ENCODE measurements at regions not wholly inside any gene's neighbourhood (a gene's known extent, or its start where the extent isn't known, plus 50 kb on each side); places are given as distances from the start of the nearest gene placed in this dataset.

DNA sequence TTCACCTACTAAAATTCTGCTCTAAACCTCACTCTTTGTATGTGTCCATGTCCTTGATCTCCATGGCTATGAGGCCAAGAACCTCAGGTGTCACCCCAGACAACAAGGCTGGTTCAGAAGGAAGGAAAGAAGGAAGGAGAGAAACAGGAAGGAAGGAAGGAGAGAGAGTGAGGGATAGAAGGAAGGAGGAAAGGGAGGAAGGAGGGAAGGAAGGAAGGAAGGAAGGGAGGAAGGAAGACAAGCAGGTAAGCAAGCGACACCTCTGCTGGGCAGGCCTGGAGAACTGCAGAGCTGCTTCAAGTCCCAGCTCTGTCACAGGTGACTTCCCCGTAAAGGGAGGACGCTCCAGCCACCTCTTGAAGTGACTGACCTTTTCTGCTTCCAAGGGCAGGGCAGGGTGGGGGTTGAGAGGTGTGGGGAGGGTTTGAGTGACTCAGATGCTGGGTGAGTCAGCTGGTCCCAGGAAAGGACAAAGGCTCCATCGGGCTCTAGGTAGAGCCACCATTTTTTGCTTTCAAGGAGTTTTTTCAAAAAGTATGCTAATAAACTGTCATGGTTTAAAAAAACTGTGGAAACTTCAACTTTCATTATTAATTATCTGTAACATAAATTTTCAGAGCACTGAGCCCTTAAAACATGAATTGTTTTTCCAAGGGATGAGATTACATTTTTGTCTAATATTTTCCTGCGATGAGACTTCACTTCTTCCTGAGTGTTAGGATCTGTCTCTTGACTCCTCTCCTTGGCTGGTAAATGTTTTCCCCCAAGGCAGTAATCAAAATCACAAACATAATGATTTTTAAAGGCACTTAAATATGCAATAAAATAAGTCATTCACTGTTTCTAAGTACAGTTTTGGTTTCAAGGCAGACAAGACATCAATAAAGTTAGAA lies 90.1 kb upstream of the L3MBTL4 start:
- H3K9me3 Mint-ChIP-seq = peaks cover 0 to 17% (median 7%) of the 10 kb centered on the region in 5 donors
- H3K27ac ChIP-seq (ENCODE audit: low read depth, low read length) = no peak overlapping the region
- no peak overlapping the region for H3K4me3 ChIP-seq (ENCODE audit: low read length)
- DNase-seq = no peak
- H3K36me3 Mint-ChIP-seq = no peaks in the 10 kb centered on the region
- H3K27me3 Mint-ChIP-seq = no peaks in the 10 kb centered on the region
- no peaks in the 10 kb centered on the region for H3K4me1 ChIP-seq (ENCODE audit: insufficient read depth, low read length)
- H3K4me3 Mint-ChIP-seq = no peak overlapping the region
- no peaks in the 10 kb centered on the region for H3K4me1 Mint-ChIP-seq
- no peak overlapping the region for H3K27ac Mint-ChIP-seq
- no peaks in the 10 kb centered on the region for H3K36me3 ChIP-seq (ENCODE audit: insufficient read depth, low read length)
- ChIA-PET CTCF (no interaction called here), POLR2A (no interaction called here)
- no peaks in the 10 kb centered on the region for H3K27me3 ChIP-seq (ENCODE audit: insufficient read depth, low read length, poor library complexity, severe bottlenecking)
- no peaks in the 10 kb centered on the region for H3K9me3 ChIP-seq (ENCODE audit: low read length)

DNA sequence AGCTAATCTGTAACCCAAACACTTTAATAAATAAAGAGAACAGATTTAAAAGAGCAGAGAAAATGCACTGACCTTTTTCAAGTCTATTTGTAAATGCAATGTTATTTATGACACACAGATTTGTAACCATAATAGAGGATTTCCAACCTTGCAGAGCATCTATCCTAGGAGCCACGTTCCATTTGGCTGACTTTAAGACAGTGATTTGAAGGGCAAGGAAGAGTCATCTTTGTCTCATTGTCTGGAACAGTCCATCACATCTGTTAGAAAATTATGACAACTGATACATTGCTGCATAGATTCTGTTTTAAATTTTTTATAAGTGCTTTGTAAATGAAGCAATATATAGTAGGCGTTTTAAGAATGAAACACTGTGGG lies 90.8 kb upstream of the L3MBTL4 start:
- no peak for DNase-seq
- Histone ChIP-seq H3K9me3 (ENCODE audit: low read length) (no peaks in the 10 kb centered on the region), H3K4me1 (ENCODE audit: insufficient read depth, low read length) (no peaks in the 10 kb centered on the region), H3K4me3 (ENCODE audit: low read length) (no peak overlapping the region), H3K36me3 (ENCODE audit: insufficient read depth, low read length) (no peaks in the 10 kb centered on the region), H3K27ac (ENCODE audit: low read depth, low read length) (no peak overlapping the region), H3K27me3 (ENCODE audit: insufficient read depth, low read length, poor library complexity, severe bottlenecking) (no peaks in the 10 kb centered on the region)
- Mint-ChIP-seq H3K9me3 (peaks cover 0 to 17% (median 7%) of the 10 kb centered on the region in 5 donors), H3K27ac (no peak overlapping the region), H3K4me1 (no peaks in the 10 kb centered on the region), H3K36me3 (no peaks in the 10 kb centered on the region), H3K27me3 (no peaks in the 10 kb centered on the region), H3K4me3 (no peak overlapping the region)
- ChIA-PET POLR2A (no interaction called here), CTCF (no interaction called here)

DNA sequence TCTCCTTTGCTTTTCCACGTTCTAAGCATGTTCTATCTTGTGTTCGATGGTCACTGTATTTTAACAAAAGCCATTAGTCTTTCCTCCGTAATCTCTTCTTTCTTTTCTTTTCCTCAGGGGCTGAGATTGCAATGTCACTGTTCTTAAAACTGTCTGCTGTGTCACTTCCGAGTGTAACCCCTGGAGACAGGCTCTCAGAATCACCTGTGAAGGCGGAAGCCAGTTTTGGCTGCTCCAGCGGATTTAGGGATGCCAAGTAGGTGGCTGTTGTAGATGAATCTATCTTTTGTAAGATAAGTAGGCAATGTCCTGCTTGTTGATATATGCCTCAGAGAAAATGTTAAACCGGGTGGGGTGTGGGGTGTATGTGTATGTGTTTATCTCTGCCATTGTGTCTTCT lies 94.7 kb upstream of the L3MBTL4 start:
- Mint-ChIP-seq H3K27me3 (no peaks in the 10 kb centered on the region), H3K9me3 (peaks cover 0 to 15% (median 10%) of the 10 kb centered on the region in 5 donors), H3K36me3 (no peaks in the 10 kb centered on the region), H3K4me3 (no peak overlapping the region), H3K4me1 (no peaks in the 10 kb centered on the region), H3K27ac (no peak overlapping the region)
- Histone ChIP-seq H3K36me3 (ENCODE audit: insufficient read depth, low read length) (no peaks in the 10 kb centered on the region), H3K9me3 (ENCODE audit: low read length) (no peaks in the 10 kb centered on the region), H3K27me3 (ENCODE audit: insufficient read depth, low read length, poor library complexity, severe bottlenecking) (no peaks in the 10 kb centered on the region), H3K27ac (ENCODE audit: low read depth, low read length) (no peak overlapping the region), H3K4me3 (ENCODE audit: low read length) (no peak overlapping the region), H3K4me1 (ENCODE audit: insufficient read depth, low read length) (no peaks in the 10 kb centered on the region)
- DNase-seq = no peak
- ChIA-PET POLR2A (no interaction called here), CTCF (no interaction called here)

DNA sequence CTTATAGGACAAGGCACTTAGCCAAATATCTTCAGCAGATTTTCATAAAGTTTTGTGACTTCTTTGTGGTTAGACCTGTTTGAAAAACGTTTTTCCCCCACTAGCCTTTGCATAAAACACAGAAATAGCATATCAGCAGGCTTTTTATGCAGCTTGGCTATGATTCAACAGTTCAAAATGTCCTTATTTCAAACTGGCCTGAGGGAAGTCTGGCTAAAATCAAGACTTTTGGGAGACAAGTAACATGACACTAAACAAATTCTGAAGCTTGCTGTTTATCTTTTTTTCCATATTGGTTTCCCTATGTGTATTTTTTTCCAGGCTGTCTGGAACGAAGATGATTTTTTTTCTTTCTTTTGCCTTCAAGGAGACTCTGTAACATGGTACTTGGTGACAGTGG lies 95.1 kb upstream of the L3MBTL4 start:
- Histone ChIP-seq H3K27ac (ENCODE audit: low read depth, low read length) (no peak overlapping the region), H3K36me3 (ENCODE audit: insufficient read depth, low read length) (no peaks in the 10 kb centered on the region), H3K4me3 (ENCODE audit: low read length) (no peak overlapping the region), H3K27me3 (ENCODE audit: insufficient read depth, low read length, poor library complexity, severe bottlenecking) (no peaks in the 10 kb centered on the region), H3K9me3 (ENCODE audit: low read length) (no peaks in the 10 kb centered on the region), H3K4me1 (ENCODE audit: insufficient read depth, low read length) (no peaks in the 10 kb centered on the region)
- POLR2A ChIA-PET = no interaction called here
- Mint-ChIP-seq H3K36me3 (no peaks in the 10 kb centered on the region), H3K9me3 (peaks cover 0 to 15% (median 10%) of the 10 kb centered on the region in 5 donors), H3K4me1 (no peaks in the 10 kb centered on the region), H3K4me3 (no peak overlapping the region), H3K27me3 (no peaks in the 10 kb centered on the region), H3K27ac (no peak overlapping the region)
- DNase-seq = no peak
- CTCF ChIA-PET = no interaction called here

DNA sequence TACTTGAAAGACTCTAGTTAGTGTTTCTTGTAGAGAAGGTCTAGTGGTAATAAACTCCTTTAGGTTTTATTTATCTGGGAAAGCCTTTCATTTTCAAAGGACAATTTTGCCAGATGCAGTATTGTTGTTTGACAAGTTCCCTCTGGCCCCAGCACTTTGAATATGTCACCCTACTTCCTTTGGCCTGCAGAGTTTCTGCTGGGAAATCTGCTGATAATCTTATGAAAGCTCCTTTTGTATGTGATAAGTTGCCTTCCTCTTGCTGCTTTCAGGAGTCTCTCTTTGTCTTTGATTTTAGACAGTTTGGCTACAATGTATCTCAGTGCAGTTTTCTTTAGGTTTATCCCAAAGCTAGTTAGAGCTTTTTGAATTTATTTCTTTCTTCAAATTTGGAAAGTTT lies 106.2 kb upstream of the L3MBTL4 start:
- CTCF ChIA-PET = no interaction called here

DNA sequence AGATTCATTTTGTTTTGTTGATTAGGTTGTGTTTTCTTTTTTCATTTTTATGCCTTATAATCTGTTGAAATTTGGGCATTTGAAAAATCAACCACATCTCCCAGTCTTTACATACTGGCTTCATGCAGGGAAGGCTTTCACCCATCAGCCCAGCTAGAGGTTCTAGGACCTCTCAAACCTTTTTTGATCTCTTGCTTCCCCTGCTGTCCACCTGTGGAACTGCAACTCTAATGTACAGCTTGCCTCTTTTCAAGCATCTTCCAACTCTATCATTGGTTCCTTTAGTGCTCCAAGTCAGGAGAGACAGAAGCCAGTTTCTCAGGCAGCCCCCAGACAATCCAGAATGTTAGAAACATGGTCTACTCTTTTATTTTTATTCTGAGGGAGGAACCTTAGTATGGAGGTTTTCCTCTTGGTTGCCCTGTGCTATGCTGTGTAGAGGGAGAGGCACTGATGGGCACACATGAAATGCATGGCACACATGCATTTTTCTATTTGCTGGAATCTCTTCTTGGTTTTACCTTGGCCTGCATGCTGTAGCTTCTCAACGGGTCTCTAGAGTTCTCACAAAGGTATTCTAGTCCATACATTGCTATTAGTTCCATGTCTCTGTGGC lies 107.2 kb upstream of the L3MBTL4 start:
- no peaks in the 10 kb centered on the region for H3K4me1 Mint-ChIP-seq
- ChIA-PET POLR2A (no interaction called here), CTCF (no interaction called here)
- Histone ChIP-seq H3K9me3 (ENCODE audit: low read length) (no peaks in the 10 kb centered on the region), H3K4me1 (ENCODE audit: insufficient read depth, low read length) (no peaks in the 10 kb centered on the region), H3K27ac (ENCODE audit: low read depth, low read length) (no peak overlapping the region), H3K4me3 (ENCODE audit: low read length) (no peak overlapping the region), H3K36me3 (ENCODE audit: insufficient read depth, low read length) (no peaks in the 10 kb centered on the region), H3K27me3 (ENCODE audit: insufficient read depth, low read length, poor library complexity, severe bottlenecking) (no peaks in the 10 kb centered on the region)
- no peaks in the 10 kb centered on the region for H3K27me3 Mint-ChIP-seq
- no peak overlapping the region for H3K4me3 Mint-ChIP-seq
- no peak overlapping the region for H3K27ac Mint-ChIP-seq
- H3K9me3 Mint-ChIP-seq = peaks cover 9 to 23% (median 18%) of the 10 kb centered on the region in 5 donors
- peaks cover 0 to 5% (median 0%) of the 10 kb centered on the region in 3 donors for H3K36me3 Mint-ChIP-seq
- no peak for DNase-seq

More for the DNA sequence above, 106.2 kb upstream of the L3MBTL4 start:
- Mint-ChIP-seq H3K9me3 (peaks cover 8 to 24% (median 19%) of the 10 kb centered on the region in 5 donors), H3K27me3 (peaks cover 0 to 2% of the 10 kb centered on the region in 2 donors), H3K36me3 (peaks cover 0 to 5% (median 0%) of the 10 kb centered on the region in 3 donors), H3K27ac (no peak overlapping the region), H3K4me1 (no peaks in the 10 kb centered on the region), H3K4me3 (no peak overlapping the region)
- no peak overlapping the region for H3K27ac ChIP-seq (ENCODE audit: low read depth, low read length)
- POLR2A ChIA-PET = no interaction called here
- no peaks in the 10 kb centered on the region for H3K27me3 ChIP-seq (ENCODE audit: insufficient read depth, low read length, poor library complexity, severe bottlenecking)
- DNase-seq = no peak
- H3K36me3 ChIP-seq (ENCODE audit: insufficient read depth, low read length) = no peaks in the 10 kb centered on the region
- H3K4me3 ChIP-seq (ENCODE audit: low read length) = no peak overlapping the region
- no peaks in the 10 kb centered on the region for H3K4me1 ChIP-seq (ENCODE audit: insufficient read depth, low read length)
- H3K9me3 ChIP-seq (ENCODE audit: low read length) = no peaks in the 10 kb centered on the region

DNA sequence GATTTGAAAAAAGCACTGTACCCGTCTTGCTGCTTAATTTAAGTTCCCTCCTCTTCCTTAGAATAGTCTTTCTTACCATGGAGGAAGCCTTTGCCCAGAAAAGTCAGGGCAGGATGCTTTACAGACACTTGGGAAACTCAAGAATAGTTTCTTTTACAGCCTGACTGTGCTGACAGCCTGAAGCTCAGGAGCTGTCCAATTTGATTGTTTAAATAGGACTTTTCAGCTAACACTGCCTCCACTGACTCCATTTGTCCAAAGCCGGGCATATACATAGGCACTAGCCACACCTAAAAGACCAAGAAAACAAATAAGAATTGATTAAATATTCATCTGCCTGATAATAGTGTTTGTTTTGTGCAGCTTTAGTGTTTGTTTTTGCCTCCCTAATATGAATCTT lies 110.9 kb upstream of the L3MBTL4 start:
- Histone ChIP-seq H3K27me3 (ENCODE audit: insufficient read depth, low read length, poor library complexity, severe bottlenecking) (no peaks in the 10 kb centered on the region), H3K9me3 (ENCODE audit: low read length) (no peaks in the 10 kb centered on the region), H3K27ac (ENCODE audit: low read depth, low read length) (no peak overlapping the region), H3K4me1 (ENCODE audit: insufficient read depth, low read length) (no peaks in the 10 kb centered on the region), H3K4me3 (ENCODE audit: low read length) (no peak overlapping the region), H3K36me3 (ENCODE audit: insufficient read depth, low read length) (no peaks in the 10 kb centered on the region)
- H3K36me3 Mint-ChIP-seq = peaks cover 0 to 5% (median 0%) of the 10 kb centered on the region in 3 donors
- peaks cover 13 to 23% (median 17%) of the 10 kb centered on the region in 5 donors for H3K9me3 Mint-ChIP-seq
- ChIA-PET CTCF (no interaction called here), POLR2A (no interaction called here)
- no peaks in the 10 kb centered on the region for H3K27me3 Mint-ChIP-seq
- DNase-seq = no peak
- H3K4me3 Mint-ChIP-seq = no peak overlapping the region
- H3K27ac Mint-ChIP-seq = no peak overlapping the region
- H3K4me1 Mint-ChIP-seq = no peaks in the 10 kb centered on the region

DNA sequence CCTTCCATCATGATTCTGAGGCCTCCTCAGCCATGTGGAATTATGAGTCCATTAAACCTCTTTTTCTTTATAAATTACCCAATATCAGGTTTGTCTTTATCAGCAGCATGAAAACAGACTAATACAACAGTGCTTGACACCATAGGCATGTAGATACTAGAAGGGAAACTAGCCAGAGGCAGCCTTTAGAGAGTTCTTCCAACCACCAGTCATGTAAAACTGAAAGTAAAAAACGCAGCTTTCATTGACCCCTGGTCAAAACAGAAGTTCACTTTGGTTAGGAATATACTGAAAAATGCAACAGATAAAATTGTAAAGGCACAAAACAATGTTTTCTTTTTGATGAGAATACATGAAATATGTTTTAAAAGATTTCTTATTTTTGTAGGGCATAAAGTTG lies 122.8 kb upstream of the L3MBTL4 start:
- Mint-ChIP-seq H3K36me3 (no peaks in the 10 kb centered on the region), H3K4me3 (no peak overlapping the region), H3K27me3 (peaks cover 0 to 2% of the 10 kb centered on the region in 2 donors), H3K9me3 (peaks cover 3 to 14% (median 6%) of the 10 kb centered on the region in 5 donors), H3K27ac (no peak overlapping the region), H3K4me1 (no peaks in the 10 kb centered on the region)
- DNase-seq = no peak
- Histone ChIP-seq H3K36me3 (ENCODE audit: insufficient read depth, low read length) (no peaks in the 10 kb centered on the region), H3K4me3 (ENCODE audit: low read length) (no peak overlapping the region), H3K27me3 (ENCODE audit: insufficient read depth, low read length, poor library complexity, severe bottlenecking) (no peaks in the 10 kb centered on the region), H3K4me1 (ENCODE audit: insufficient read depth, low read length) (no peaks in the 10 kb centered on the region), H3K9me3 (ENCODE audit: low read length) (no peaks in the 10 kb centered on the region), H3K27ac (ENCODE audit: low read depth, low read length) (no peak overlapping the region)
- ChIA-PET CTCF (no interaction called here), POLR2A (no interaction called here)
